HAP-1 (cell line): ENCODE measurements at regions not wholly inside any gene's neighbourhood (a gene's known extent, or its start where the extent isn't known, plus 50 kb on each side); places are given as distances from the start of the nearest gene placed in this dataset.

Experiments used
- DNase-seq, 2 experiments: peaks; one replicate each; pipeline ENCODE4 v3.0.0-alpha.2; 2016 to 2020; ENCODE audit warnings: low spot score in 2 of 2
- H3K27me3 ChIP-seq: fragments of 250-450 bp; sonication (Bioruptor Pico); 2 replicates; pipeline ENCODE4 v1.5.1; 2020; ENCODE audit warnings: low read depth, mild to moderate bottlenecking, moderate library complexity
- H3K36me3 ChIP-seq: fragments of 250-450 bp; sonication (Bioruptor Pico); replicated peaks from 2 replicates; pipeline ENCODE4 v1.5.1; 2020; ENCODE audit warnings: mild to moderate bottlenecking
- H3K4me1 ChIP-seq: fragments of 250-450 bp; sonication (Bioruptor Pico); 2 replicates; pipeline ENCODE4 v1.5.1; 2020; ENCODE audit warnings: mild to moderate bottlenecking
- H3K4me3 ChIP-seq: fragments of 250-450 bp; sonication (Bioruptor Pico); 2 replicates; pipeline ENCODE4 v1.5.1; 2020; ENCODE audit warnings: mild to moderate bottlenecking, moderate library complexity
- H3K9me3 ChIP-seq: fragments of 250-450 bp; sonication (Bioruptor Pico); 2 replicates; pipeline ENCODE4 v1.5.1; 2020; ENCODE audit warnings: mild to moderate bottlenecking, moderate library complexity
- in situ Hi-C: fragments of 300-500 bp; cut with MboI; formaldehyde crosslinking; loops from 3 replicates; pipeline ENCODE4 v1.14.3; 2020; ENCODE audit warnings: low sequenced_read_pairs, inconsistent platforms, mixed read lengths

DNA sequence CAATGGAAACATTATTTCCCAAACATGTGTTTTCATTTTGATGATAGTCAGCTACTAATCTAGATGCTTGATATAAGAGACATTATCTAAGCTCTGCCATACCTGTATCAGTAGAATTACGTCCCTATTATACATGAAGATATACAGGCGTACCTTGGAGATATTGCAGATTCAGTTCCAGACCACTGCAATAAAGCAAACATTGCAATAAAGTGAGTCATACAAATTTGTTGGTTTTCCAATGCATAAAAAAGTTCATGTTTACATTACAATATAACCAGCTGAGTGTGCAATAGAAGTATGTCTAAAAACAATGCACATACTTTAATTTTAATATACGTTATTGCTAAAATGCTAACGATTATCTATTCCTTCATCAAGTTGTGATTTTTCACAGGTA, 236.0 kb upstream of the ZNF717 start:
- H3K4me3 ChIP-seq, result no peak overlapping the region
- in situ Hi-C loops, result no loop called here
- DNase-seq, result no peak
- H3K27me3 ChIP-seq, result no peaks in the 10 kb centered on the region
- H3K36me3 ChIP-seq, result no peaks in the 10 kb centered on the region
- no peaks in the 10 kb centered on the region for H3K4me1 ChIP-seq
- H3K9me3 ChIP-seq, result no peaks in the 10 kb centered on the region

GRCh38 chr3:76024640-76025039, 239.3 kb upstream of the ZNF717 start:
- in situ Hi-C loops, result loop anchor here (25.0 kb wide), 1 partner anchor 538 kb away; no protein-coding TSS in a partner anchor
- H3K4me3 ChIP-seq, result no peak overlapping the region
- no peaks in the 10 kb centered on the region for H3K36me3 ChIP-seq
- peak in 1 of 2 experiments; percentile 48 for DNase-seq
- H3K27me3 ChIP-seq, result no peaks in the 10 kb centered on the region
- no peaks in the 10 kb centered on the region for H3K9me3 ChIP-seq
- no peaks in the 10 kb centered on the region for H3K4me1 ChIP-seq

DNA sequence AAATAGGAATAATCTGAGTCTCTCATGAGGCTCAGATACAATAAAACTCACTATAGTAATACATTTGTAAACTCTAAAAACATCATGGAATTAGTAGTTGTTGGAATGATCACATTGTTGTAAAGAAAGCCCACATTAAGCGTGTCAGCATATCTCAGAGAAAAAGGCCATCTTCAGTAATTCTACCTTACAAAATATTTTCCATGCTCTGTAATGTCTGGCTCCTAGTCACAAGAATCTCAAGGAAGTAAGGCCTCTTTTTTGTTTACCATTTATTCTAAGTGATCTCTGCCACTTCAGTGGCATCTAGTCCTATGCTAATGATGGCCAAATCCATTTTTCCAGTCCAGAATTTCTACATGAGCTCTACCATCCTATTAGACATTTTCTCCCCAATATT, 240.2 kb upstream of the ZNF717 start:
- no peaks in the 10 kb centered on the region for H3K4me1 ChIP-seq
- no peak overlapping the region for H3K4me3 ChIP-seq
- DNase-seq, result no peak
- in situ Hi-C loops, result loop anchor here (25.0 kb wide), 1 partner anchor 537 kb away; no protein-coding TSS in a partner anchor
- no peaks in the 10 kb centered on the region for H3K9me3 ChIP-seq
- no peaks in the 10 kb centered on the region for H3K36me3 ChIP-seq
- no peaks in the 10 kb centered on the region for H3K27me3 ChIP-seq

DNA sequence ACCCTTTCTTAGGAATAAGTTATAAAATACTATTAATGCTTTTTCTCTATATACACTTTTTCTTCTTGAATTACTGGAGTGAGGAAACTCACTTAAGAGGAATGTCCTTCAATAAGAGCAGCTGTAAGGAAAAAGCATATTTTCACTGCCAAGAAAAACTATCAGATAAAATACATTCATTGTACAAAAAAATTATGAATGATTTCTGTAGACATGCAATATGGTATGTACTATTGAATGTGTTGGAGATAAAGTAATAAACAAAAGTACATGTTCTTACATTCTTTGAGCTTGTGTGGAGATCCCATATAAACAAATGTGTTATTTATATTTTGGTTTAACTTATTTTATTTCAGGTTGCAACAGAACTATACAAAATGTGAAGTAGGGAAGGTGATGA, 241.0 kb upstream of the ZNF717 start:
- no peak for DNase-seq
- Histone ChIP-seq H3K27me3 (no peaks in the 10 kb centered on the region), H3K4me3 (no peak overlapping the region), H3K4me1 (no peaks in the 10 kb centered on the region), H3K9me3 (no peaks in the 10 kb centered on the region; the same call in 1 of the 2 replicates), H3K36me3 (no peaks in the 10 kb centered on the region)
- in situ Hi-C loops, result loop anchor here (25.0 kb wide), 1 partner anchor 536 kb away; no protein-coding TSS in a partner anchor

GRCh38 chr3:76028774-76029173, 243.4 kb upstream of the ZNF717 start:
- no peak for DNase-seq
- in situ Hi-C loops, result loop anchor here (25.0 kb wide), 1 partner anchor 534 kb away; no protein-coding TSS in a partner anchor
- Histone ChIP-seq H3K4me3 (no peak overlapping the region), H3K36me3 (no peaks in the 10 kb centered on the region), H3K27me3 (no peaks in the 10 kb centered on the region), H3K4me1 (no peaks in the 10 kb centered on the region), H3K9me3 (no peaks in the 10 kb centered on the region; the same call in 1 of the 2 replicates)

- Histone ChIP-seq H3K4me3 (no peak overlapping the region), H3K4me1 (peaks cover 7% of the 10 kb centered on the region; the same call in 1 of the 2 replicates), H3K27me3 (no peaks in the 10 kb centered on the region), H3K9me3 (no peaks in the 10 kb centered on the region; the same call in 1 of the 2 replicates), H3K36me3 (no peaks in the 10 kb centered on the region)
- no peak for DNase-seq
- in situ Hi-C loops, result loop anchor here (25.0 kb wide), 1 partner anchor 528 kb away; no protein-coding TSS in a partner anchor
Measured at GRCh38 chr3:76034649-76035048, 249.3 kb upstream of the ZNF717 start.

GRCh38 chr3:76035117-76035516, 249.8 kb upstream of the ZNF717 start:
- peaks cover 9% of the 10 kb centered on the region; the same call in 1 of the 2 replicates for H3K4me1 ChIP-seq
- H3K27me3 ChIP-seq, result no peaks in the 10 kb centered on the region
- DNase-seq, result no peak
- no peak overlapping the region for H3K4me3 ChIP-seq
- in situ Hi-C loops, result loop anchor here (25.0 kb wide), 1 partner anchor 527 kb away; no protein-coding TSS in a partner anchor
- no peaks in the 10 kb centered on the region; the same call in 1 of the 2 replicates for H3K9me3 ChIP-seq
- H3K36me3 ChIP-seq, result no peaks in the 10 kb centered on the region

DNA sequence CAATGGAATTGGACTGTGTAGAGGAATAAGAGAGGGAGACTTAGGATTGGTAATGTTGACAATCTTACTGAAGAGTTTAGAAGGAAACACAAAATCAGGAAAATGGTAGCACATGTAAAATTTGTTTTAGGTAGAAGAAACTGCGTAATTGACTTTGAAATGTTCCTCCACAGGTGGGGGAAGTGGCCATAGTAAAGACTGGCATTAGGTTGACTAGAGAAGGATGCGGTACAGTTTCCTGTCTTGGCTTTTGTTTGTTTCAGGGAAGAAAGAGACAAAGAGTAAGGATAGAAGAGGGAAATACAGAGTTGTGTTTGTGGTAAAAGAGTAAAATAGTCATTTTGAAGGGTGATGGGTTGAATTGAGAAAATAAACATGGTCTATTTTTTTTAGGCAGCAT, 253.6 kb upstream of the ZNF717 start:
- peaks cover 13% of the 10 kb centered on the region for H3K4me1 ChIP-seq
- H3K9me3 ChIP-seq, result no peaks in the 10 kb centered on the region
- no peak overlapping the region for H3K4me3 ChIP-seq
- DNase-seq, result no peak
- no peaks in the 10 kb centered on the region for H3K27me3 ChIP-seq
- in situ Hi-C loops, result loop anchor here (25.0 kb wide), 1 partner anchor 523 kb away; no protein-coding TSS in a partner anchor
- no peaks in the 10 kb centered on the region for H3K36me3 ChIP-seq

GRCh38 chr3:76039431-76039830, 254.1 kb upstream of the ZNF717 start:
- Histone ChIP-seq H3K9me3 (no peaks in the 10 kb centered on the region), H3K36me3 (no peaks in the 10 kb centered on the region), H3K4me1 (peaks cover 18% of the 10 kb centered on the region), H3K27me3 (no peaks in the 10 kb centered on the region), H3K4me3 (no peak overlapping the region)
- DNase-seq, result no peak
- in situ Hi-C loops, result loop anchor here (25.0 kb wide), 1 partner anchor 523 kb away; no protein-coding TSS in a partner anchor

GRCh38 chr3:76040946-76041345, 255.6 kb upstream of the ZNF717 start:
- Histone ChIP-seq H3K9me3 (no peaks in the 10 kb centered on the region), H3K4me3 (no peak overlapping the region), H3K36me3 (no peaks in the 10 kb centered on the region), H3K4me1 (peaks cover 19% of the 10 kb centered on the region), H3K27me3 (no peaks in the 10 kb centered on the region)
- in situ Hi-C loops, result loop anchor here (25.0 kb wide), 1 partner anchor 521 kb away; no protein-coding TSS in a partner anchor
- DNase-seq, result no peak

DNA sequence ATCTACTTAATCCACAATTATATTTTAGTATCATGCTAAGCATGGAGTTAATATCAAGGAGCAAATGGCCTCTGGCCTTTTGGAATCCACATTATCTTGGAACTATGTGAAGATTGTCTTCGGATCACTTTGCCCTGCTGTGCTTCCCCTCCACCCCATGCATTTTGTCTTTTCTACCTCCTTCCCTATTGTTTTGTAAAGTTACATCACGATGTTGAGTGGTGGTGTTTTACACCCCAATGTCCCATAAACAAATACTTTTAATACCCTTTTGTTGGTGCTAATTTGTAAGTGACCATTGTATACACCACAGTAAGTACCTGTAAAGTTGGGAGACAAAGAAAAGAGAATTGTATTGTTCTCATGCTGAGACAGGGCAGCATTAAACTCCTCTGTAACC, 258.4 kb upstream of the ZNF717 start:
- in situ Hi-C loops, result loop anchor here (25.0 kb wide), 1 partner anchor 519 kb away; no protein-coding TSS in a partner anchor
- H3K27me3 ChIP-seq, result no peaks in the 10 kb centered on the region
- H3K36me3 ChIP-seq, result no peaks in the 10 kb centered on the region
- H3K4me3 ChIP-seq, result no peak overlapping the region
- peaks cover 26% of the 10 kb centered on the region for H3K4me1 ChIP-seq
- DNase-seq, result peak; percentile 33 to 58
- no peaks in the 10 kb centered on the region for H3K9me3 ChIP-seq

GRCh38 chr3:76044601-76045600, 259.6 kb upstream of the ZNF717 start:
- in situ Hi-C loops, result loop anchor here (25.0 kb wide), 1 partner anchor 517 kb away; no protein-coding TSS in a partner anchor
- DNase-seq, result peak; percentile 50 to 72
- H3K27me3 ChIP-seq, result no peaks in the 10 kb centered on the region
- no peak overlapping the region for H3K4me3 ChIP-seq
- peaks cover 17% of the 10 kb centered on the region for H3K4me1 ChIP-seq
- H3K9me3 ChIP-seq, result no peaks in the 10 kb centered on the region
- H3K36me3 ChIP-seq, result no peaks in the 10 kb centered on the region

DNA sequence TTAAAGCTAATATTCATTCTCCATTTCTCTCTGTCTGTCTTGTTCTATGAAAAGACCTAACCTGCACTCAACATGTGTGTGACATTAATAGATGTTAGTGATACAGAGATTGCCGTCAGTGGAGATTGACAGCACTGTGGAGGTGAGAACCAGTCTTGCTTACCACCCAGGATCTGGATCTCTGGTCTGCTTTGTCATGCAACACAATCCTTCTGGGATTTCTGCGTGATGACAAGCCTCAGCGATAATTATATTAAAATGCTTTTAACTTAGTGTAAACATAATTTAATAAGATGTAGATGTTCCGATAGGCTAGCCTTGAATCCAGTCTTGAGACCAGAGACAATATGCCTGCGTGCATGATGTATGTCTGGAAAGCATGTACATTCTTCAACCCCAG, 262.0 kb upstream of the ZNF717 start:
- in situ Hi-C loops, result loop anchor here (25.0 kb wide), 1 partner anchor 515 kb away; no protein-coding TSS in a partner anchor
- Histone ChIP-seq H3K36me3 (no peaks in the 10 kb centered on the region), H3K4me3 (no peak overlapping the region), H3K27me3 (no peaks in the 10 kb centered on the region), H3K4me1 (peaks cover 17% of the 10 kb centered on the region), H3K9me3 (no peaks in the 10 kb centered on the region)
- no peak for DNase-seq
